IPS-18a (cell line): ENCODE measurements at regions not wholly inside any gene's neighbourhood (a gene's known extent, or its start where the extent isn't known, plus 50 kb on each side); places are given as distances from the start of the nearest gene placed in this dataset.

Experiments
- H3K27ac ChIP-seq: one replicate; pipeline ENCODE4 v1.5.1; 2013; ENCODE audit warnings: low read length
- H3K27me3 ChIP-seq: one replicate; pipeline ENCODE4 v1.6.1; 2013; ENCODE audit warnings: mild to moderate bottlenecking, low read length; ENCODE audit not compliant: control insufficient read depth, insufficient read depth
- H3K36me3 ChIP-seq: one replicate; pipeline ENCODE4 v1.6.1; 2013; ENCODE audit warnings: low read depth, low read length; ENCODE audit not compliant: control insufficient read depth
- H3K4me1 ChIP-seq: one replicate; pipeline ENCODE4 v1.6.1; 2013; ENCODE audit warnings: low read depth, low read length; ENCODE audit not compliant: control insufficient read depth
- H3K4me3 ChIP-seq: one replicate; pipeline ENCODE4 v1.5.1; 2013; ENCODE audit warnings: low read length
- H3K9ac ChIP-seq: one replicate; pipeline ENCODE4 v1.6.1; 2013; ENCODE audit warnings: mild to moderate bottlenecking, low read length, moderate library complexity
- H3K9me3 ChIP-seq: one replicate; pipeline ENCODE4 v1.6.1; 2013; ENCODE audit warnings: low read depth, low read length; ENCODE audit not compliant: control insufficient read depth

GRCh38 chr6:139597087-139597763, 222.8 kb upstream of the CITED2 start:
- Histone ChIP-seq H3K4me1 (peaks cover 5% of the 10 kb centered on the region), H3K9me3 (no peaks in the 10 kb centered on the region), H3K9ac (no peak overlapping the region), H3K27me3 (no peaks in the 10 kb centered on the region), H3K36me3 (no peaks in the 10 kb centered on the region), H3K27ac (no peak overlapping the region), H3K4me3 (no peak overlapping the region)

DNA sequence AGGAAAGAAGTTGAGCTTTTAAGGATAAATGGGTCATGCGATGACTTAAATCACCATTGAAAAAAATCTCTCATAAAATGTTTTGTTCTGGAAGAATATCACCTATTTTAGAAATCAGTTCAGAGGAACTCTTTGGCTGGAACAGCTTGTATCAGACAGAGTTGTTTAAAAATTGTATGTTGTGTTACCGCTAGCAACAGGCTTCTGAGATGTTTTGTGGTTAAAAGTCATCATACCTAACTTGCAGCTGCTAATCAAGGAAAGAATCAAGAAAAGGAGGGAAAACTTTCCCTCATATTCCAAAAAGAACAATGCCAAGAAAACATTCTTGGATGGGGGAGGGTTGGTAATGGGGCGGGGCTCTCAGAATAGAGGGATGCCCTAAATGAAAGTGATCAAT, 220.7 kb upstream of the CITED2 start:
- Histone ChIP-seq H3K27me3 (no peaks in the 10 kb centered on the region), H3K4me3 (no peak overlapping the region), H3K4me1 (peaks cover 5% of the 10 kb centered on the region), H3K9ac (no peak overlapping the region), H3K27ac (no peak overlapping the region), H3K36me3 (no peaks in the 10 kb centered on the region), H3K9me3 (no peaks in the 10 kb centered on the region)

DNA sequence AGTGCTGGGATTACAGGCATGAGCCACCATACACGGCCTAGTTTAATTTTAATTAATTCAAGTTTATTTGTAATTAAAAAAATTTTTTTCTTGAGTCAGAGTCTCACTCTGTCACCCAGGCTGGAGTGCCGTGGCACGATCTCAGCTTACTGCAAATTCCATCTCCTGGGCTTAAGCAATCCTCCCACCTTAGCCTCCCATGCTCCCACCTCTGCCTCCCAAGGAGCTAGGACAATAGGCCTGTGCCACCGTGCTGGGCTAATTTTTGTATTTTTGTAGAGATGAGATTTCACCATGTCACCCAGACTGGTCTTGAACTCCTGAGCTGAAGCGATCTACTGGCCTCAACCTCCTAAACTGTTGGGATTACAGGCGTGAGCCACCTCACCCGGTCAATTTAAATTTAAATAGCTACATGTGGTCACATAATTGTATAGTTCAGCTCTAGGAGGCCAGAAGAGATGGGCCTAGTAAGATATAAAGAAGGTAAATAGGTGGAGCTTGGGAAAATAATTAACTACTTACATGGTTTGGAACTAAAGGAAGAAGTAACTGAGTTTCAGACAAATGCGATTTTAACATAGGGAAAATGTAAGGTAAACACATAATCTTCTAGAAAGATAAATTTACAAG, 220.0 kb upstream of the CITED2 start:
- Histone ChIP-seq H3K27ac (no peak overlapping the region), H3K27me3 (no peaks in the 10 kb centered on the region), H3K9me3 (no peaks in the 10 kb centered on the region), H3K4me1 (peaks cover 5% of the 10 kb centered on the region), H3K4me3 (no peak overlapping the region), H3K36me3 (no peaks in the 10 kb centered on the region), H3K9ac (no peak overlapping the region)

DNA sequence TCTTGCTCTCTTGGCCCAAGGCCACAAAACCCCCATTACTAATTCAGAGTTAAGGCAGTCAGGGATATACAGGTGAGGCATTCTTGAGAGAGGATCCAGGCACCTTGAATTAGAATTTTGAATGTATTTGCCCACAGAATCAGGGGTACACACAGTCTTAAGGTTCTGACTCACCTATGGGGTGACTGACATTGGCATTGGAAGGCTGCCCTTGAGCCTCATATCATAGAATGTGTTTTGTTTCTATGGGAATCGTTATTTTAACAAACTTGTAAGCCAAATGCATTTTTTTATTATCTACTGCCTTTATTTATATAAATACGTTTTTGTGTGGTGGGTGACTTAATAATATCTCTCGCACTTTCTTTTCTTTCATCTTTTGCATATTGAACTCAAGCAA, 218.6 kb upstream of the CITED2 start:
- Histone ChIP-seq H3K27me3 (no peaks in the 10 kb centered on the region), H3K4me1 (peaks cover 5% of the 10 kb centered on the region)

DNA sequence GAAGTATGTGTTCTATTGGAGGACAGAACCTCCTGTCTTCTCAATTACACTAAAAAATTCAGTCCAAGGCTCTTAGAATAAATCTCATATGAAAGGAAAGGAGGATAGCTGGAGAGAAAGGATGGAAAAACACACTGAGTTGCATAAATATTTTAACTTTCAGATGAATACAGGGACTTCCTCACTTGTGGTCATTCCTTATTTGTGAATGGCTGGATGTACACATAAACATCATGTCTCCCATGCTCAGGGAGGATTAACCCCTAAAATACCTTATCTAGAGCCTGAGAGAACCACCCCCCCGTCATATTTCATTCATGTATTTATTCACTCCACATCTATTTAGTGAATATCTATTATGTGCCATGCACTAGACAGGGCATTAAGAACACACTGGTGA, 217.6 kb upstream of the CITED2 start:
- Histone ChIP-seq H3K9ac (no peak overlapping the region), H3K27me3 (no peaks in the 10 kb centered on the region), H3K36me3 (no peaks in the 10 kb centered on the region), H3K27ac (no peak overlapping the region), H3K4me3 (no peak overlapping the region), H3K4me1 (peaks cover 5% of the 10 kb centered on the region), H3K9me3 (no peaks in the 10 kb centered on the region)

More for the DNA sequence above, 218.6 kb upstream of the CITED2 start:
- Histone ChIP-seq H3K36me3 (no peaks in the 10 kb centered on the region), H3K9me3 (no peaks in the 10 kb centered on the region), H3K4me3 (no peak overlapping the region), H3K27ac (no peak overlapping the region), H3K9ac (no peak overlapping the region)

DNA sequence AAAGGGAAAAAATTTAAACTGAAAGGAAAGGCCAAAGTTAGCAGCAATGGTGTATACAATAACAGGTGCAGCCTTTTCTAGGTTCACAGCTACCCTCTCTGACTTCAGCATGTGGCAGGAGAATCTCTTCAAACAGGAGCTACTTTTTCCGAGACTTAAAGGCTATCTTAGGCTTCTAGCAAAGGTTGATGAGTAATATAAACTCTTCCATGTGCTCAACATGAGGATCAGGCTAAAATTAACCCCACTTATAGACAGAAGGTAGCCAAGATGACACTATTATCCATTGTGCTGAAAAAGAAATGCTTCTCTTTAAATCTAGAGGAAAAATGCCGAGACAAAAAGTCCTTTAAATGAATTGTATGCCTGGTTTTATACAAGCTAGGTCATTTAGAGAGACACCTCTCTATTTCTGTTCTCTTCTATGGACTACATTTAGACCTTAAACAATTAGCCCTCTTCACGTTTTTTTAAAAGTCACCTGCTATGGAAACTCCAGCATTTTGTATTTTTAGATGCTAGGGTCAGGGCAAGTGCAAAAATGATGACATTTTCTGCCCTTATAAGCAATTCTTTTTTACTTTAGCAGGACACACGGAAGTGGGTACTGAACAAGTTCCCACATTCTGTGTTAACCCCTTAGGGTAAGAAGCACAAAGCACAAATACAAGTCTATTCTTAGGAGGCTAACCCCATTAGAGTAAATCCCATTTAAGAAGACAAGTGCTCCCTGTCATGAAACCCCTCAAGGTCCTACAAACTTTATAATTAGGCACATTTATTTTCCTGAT, 216.8 kb upstream of the CITED2 start:
- Histone ChIP-seq H3K9me3 (no peaks in the 10 kb centered on the region), H3K4me1 (no peaks in the 10 kb centered on the region), H3K27me3 (no peaks in the 10 kb centered on the region), H3K4me3 (no peak overlapping the region), H3K36me3 (no peaks in the 10 kb centered on the region), H3K9ac (no peak overlapping the region), H3K27ac (no peak overlapping the region)

- no peaks in the 10 kb centered on the region for H3K27me3 ChIP-seq
- no peaks in the 10 kb centered on the region for H3K36me3 ChIP-seq
- H3K4me3 ChIP-seq: no peak overlapping the region
- no peak overlapping the region for H3K27ac ChIP-seq
- H3K9me3 ChIP-seq: no peaks in the 10 kb centered on the region
- H3K9ac ChIP-seq: no peak overlapping the region
- no peaks in the 10 kb centered on the region for H3K4me1 ChIP-seq
Measured at GRCh38 chr6:139590206-139590605, 215.8 kb upstream of the CITED2 start.

DNA sequence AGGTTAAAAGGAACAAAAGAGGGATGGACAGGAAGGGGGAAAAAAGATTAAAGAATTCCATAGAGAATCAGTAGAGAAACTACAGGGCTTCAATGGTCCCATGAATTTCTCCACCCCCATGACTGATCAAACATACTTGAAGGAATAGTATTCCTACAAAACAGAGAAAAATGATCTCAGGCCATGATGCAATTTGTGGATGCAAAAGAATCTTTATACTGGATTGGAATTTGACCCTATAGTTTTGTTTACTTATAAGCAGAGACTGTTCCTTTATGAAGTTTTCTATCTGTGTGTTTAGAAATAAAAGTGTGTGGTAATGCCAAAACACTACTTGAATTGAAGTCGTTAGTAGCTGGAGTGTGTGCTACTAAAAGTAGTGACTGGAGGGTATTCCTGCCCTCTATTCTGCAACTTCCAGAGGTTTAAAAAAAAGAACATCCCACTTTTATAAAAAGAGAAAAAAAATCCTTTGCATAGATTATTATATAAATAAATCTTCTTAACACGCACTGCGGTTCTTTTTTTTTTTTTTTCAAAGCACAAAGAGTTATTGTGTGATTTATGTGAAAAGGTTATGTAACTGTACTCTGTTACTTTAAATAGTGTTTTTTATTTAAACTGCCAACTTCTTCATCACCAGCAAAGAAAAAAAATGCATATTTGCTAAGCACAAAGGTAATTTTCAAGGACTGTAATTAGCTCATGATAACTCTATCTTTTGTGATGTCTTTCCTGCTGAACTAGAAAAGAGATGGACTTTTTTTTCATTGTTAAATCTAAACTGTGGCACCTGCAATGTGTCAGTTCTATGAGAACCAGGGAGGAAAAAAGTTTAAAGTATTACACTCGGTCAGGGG, 214.5 kb upstream of the CITED2 start:
- no peaks in the 10 kb centered on the region for H3K27me3 ChIP-seq
- H3K9me3 ChIP-seq: no peaks in the 10 kb centered on the region
- no peaks in the 10 kb centered on the region for H3K36me3 ChIP-seq
- H3K9ac ChIP-seq: no peak overlapping the region
- H3K4me1 ChIP-seq: no peaks in the 10 kb centered on the region
- H3K27ac ChIP-seq: no peak overlapping the region
- H3K4me3 ChIP-seq: no peak overlapping the region

DNA sequence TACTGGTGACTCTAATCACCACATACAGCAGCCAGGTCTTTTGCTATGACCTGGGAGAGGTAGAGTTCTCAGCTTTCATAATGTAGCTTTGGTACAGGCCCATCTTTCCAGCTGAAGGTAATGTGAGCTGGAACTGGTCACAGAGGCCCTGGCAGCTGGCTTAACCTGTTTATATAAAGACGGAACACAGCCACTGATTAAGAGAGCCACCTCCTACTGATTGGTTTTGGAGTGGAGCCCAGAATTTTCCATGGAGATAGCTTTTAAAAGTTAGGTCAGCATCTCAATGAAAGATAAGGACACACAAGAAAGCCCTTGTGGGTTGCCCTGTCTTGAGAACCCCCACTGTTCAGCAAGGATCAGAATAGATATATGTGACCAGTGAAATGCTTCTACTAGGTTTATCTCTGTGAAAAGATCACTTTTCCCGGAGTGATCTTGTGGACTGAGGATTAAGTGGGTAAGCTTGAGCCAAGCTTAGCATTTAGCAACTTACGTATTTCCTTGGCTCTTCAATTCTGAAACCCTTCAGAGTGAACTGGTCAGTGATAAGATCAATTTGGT, 213.7 kb upstream of the CITED2 start:
- Histone ChIP-seq H3K4me3 (no peak overlapping the region), H3K9me3 (no peaks in the 10 kb centered on the region), H3K27me3 (no peaks in the 10 kb centered on the region), H3K9ac (no peak overlapping the region), H3K27ac (no peak overlapping the region), H3K36me3 (no peaks in the 10 kb centered on the region), H3K4me1 (no peaks in the 10 kb centered on the region)

DNA sequence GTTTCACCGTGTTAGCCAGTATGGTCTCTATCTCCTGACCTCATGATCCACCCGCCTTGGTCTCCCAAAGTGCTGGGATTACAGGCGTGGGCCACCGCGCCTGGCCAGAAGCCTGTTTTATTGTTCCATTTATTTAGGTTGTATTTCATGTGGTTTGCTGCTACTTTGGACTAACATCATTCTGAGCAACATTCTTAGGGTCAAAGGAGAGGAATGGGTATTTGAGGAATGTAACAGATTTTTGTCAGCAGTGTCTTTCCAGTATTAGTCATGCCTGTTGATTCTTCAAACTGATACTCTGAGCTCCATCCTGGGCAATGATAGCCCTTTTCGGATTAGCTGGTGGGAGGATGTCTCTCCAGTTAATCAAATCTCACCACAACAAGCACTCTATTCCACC, 213.0 kb upstream of the CITED2 start:
- H3K36me3 ChIP-seq: no peaks in the 10 kb centered on the region

GRCh38 chr6:139586273-139586672, 211.8 kb upstream of the CITED2 start:
- no peak overlapping the region for H3K27ac ChIP-seq
- no peaks in the 10 kb centered on the region for H3K9me3 ChIP-seq
- no peaks in the 10 kb centered on the region for H3K36me3 ChIP-seq
- H3K4me3 ChIP-seq: no peak overlapping the region
- no peaks in the 10 kb centered on the region for H3K4me1 ChIP-seq
- H3K9ac ChIP-seq: no peak overlapping the region
- no peaks in the 10 kb centered on the region for H3K27me3 ChIP-seq

More for the DNA sequence above, 213.0 kb upstream of the CITED2 start:
- H3K4me1 ChIP-seq: no peaks in the 10 kb centered on the region
- H3K9ac ChIP-seq: no peak overlapping the region
- H3K27ac ChIP-seq: no peak overlapping the region
- H3K27me3 ChIP-seq: no peaks in the 10 kb centered on the region
- no peak overlapping the region for H3K4me3 ChIP-seq
- no peaks in the 10 kb centered on the region for H3K9me3 ChIP-seq
